GM12878 (cell line): ENCODE measurements at regions not wholly inside any gene's neighbourhood (a gene's known extent, or its start where the extent isn't known, plus 50 kb on each side); places are given as distances from the start of the nearest gene placed in this dataset.

Experiments used
- ATAC-seq: fragments of 200-7000 bp; cut with Tn5 transposase; 3 replicates; pipeline ENCODE4 v1.9.1; 2020; ENCODE audit warnings: mild to moderate bottlenecking, moderate library complexity
- BruUV-seq: library from RNA; stranded (reverse); fragments of 400-500 nt; replicated peaks from 2 replicates; lab custom pipeline; 2021; lab: Mats Ljungman, UMichigan
- CTCF ChIA-PET: fragments of 300-600 bp; sonication (Branson Sonifier 250); formaldehyde crosslinking; extraction: SDS; loops from one replicate; lab custom pipeline; 2021; ENCODE audit warnings: inconsistent platforms; lab: Yijun Ruan, JAX
- POLR2A ChIA-PET: fragments of 350-600 bp; formaldehyde crosslinking; extraction: SDS; loops from one replicate; lab custom pipeline; 2021; ENCODE audit warnings: inconsistent platforms; lab: Charles Lee
- RAD21 ChIA-PET: fragments of 300-600 bp; sonication (Branson Sonifier 250); formaldehyde crosslinking; loops from one replicate; lab custom pipeline; 2023; ENCODE audit warnings: antibody characterized with exemption; ENCODE audit not compliant: unreplicated experiment; lab: Charles Lee
- SMC1A ChIA-PET: fragments of 300-600 bp; sonication (Branson Sonifier 250); formaldehyde crosslinking; loops from one replicate; lab custom pipeline; 2023; ENCODE audit not compliant: unreplicated experiment, uncharacterized antibody; lab: Charles Lee
- DNase-seq: peaks from one replicate; pipeline ENCODE4 v3.0.0-alpha.2; 2011; ENCODE audit warnings: low read depth, low spot score
- FAIRE-seq: peaks from 3 replicates; lab custom pipeline; 2011; peaks lifted over from hg19 to GRCh38; lab: Jason Lieb, UNC
- H2AFZ ChIP-seq: 2 replicates; pipeline ENCODE4 v1.6.0; 2011; ENCODE audit warnings: low read depth, low read length, control low read depth; ENCODE audit not compliant: control insufficient read depth
- H3K27ac ChIP-seq: 2 replicates; pipeline ENCODE4 v1.5.1; 2011; ENCODE audit warnings: control low read depth; ENCODE audit not compliant: control insufficient read depth, insufficient read depth
- H3K27me3 ChIP-seq, 2 experiments: replicated peaks in 1 of 2; 2 replicates each; pipeline versions ENCODE4 v1.6.0 to v1.6.1; 2011; ENCODE audit warnings: low read length in 1 of 2; ENCODE audit not compliant: control insufficient read depth in 2 of 2, insufficient read depth in 2 of 2
- H3K36me3 ChIP-seq, 2 experiments: 2 replicates each; pipeline ENCODE4 v1.5.1; 2011; ENCODE audit warnings: low read length in 1 of 2; ENCODE audit not compliant: control insufficient read depth in 2 of 2, insufficient read depth in 2 of 2
- H3K4me1 ChIP-seq: 2 replicates; pipeline ENCODE4 v1.6.1; 2011; ENCODE audit warnings: mild to moderate bottlenecking, low read length, moderate library complexity, mixed read lengths; ENCODE audit not compliant: control insufficient read depth, insufficient read depth
- H3K4me2 ChIP-seq: 2 replicates; pipeline ENCODE4 v1.6.0; 2011; ENCODE audit warnings: control low read depth; ENCODE audit not compliant: control insufficient read depth, insufficient read depth
- H3K4me3 ChIP-seq: fragments of 200-600 bp; sonication (generic); 2 replicates; pipeline ENCODE4 v1.5.1; 2016
- H3K79me2 ChIP-seq: 2 replicates; pipeline ENCODE4 v1.6.0; 2011; ENCODE audit warnings: low read length; ENCODE audit not compliant: control insufficient read depth, insufficient read depth
- H3K9ac ChIP-seq: 2 replicates; pipeline ENCODE4 v1.8.0; 2011; ENCODE audit warnings: low read length, control low read depth, mixed read lengths; ENCODE audit not compliant: control insufficient read depth, insufficient read depth
- H3K9me3 ChIP-seq: replicated peaks from 3 replicates; pipeline ENCODE4 v1.5.1; 2011; ENCODE audit warnings: mild to moderate bottlenecking, low read length; ENCODE audit not compliant: control insufficient read depth, insufficient read depth
- H4K20me1 ChIP-seq: 2 replicates; pipeline ENCODE4 v1.6.0; 2011; ENCODE audit not compliant: control insufficient read depth, insufficient read depth
- CEBPB ChIP-seq, 2 experiments: fragments of 150-350 bp in 1 of 2; IDR thresholded peaks; 2 replicates each; pipeline ENCODE4 v1.6.1; 2012 to 2014; ENCODE audit warnings: low read depth in 2 of 2, low read length in 2 of 2, borderline replicate concordance in 1 of 2, inconsistent platforms in 1 of 2
- CHD4 ChIP-seq: fragments of 200-600 bp; sonication (generic); IDR thresholded peaks from 2 replicates; pipeline ENCODE4 v1.6.1; 2016; ENCODE audit warnings: mild to moderate bottlenecking
- GABPA ChIP-seq: IDR thresholded peaks from 2 replicates; pipeline ENCODE4 v1.6.1; 2014; ENCODE audit warnings: antibody characterized with exemption, low read depth, mild to moderate bottlenecking, inconsistent platforms
- GATAD2B ChIP-seq: fragments of 450-650 bp; conservative IDR thresholded peaks from 2 replicates; pipeline ENCODE4 v1.6.1; 2017; ENCODE audit warnings: low read depth, mild to moderate bottlenecking, moderate library complexity
- HDGF ChIP-seq: fragments of 450-650 bp; IDR thresholded peaks from 2 replicates; pipeline ENCODE4 v1.6.1; 2016; ENCODE audit warnings: antibody characterized with exemption
- KAT2A ChIP-seq: conservative IDR thresholded peaks from 2 replicates; pipeline ENCODE4 v1.6.1; 2011; ENCODE audit warnings: low read depth, low read length; ENCODE audit not compliant: control insufficient read depth
- MYB ChIP-seq: fragments of 150-350 bp; IDR thresholded peaks from 2 replicates; pipeline ENCODE4 v1.6.1; 2014; ENCODE audit warnings: mild to moderate bottlenecking, low read depth, low read length, borderline replicate concordance
- PAX5 ChIP-seq: IDR thresholded peaks from 2 replicates; pipeline ENCODE4 v1.6.1; 2011; ENCODE audit warnings: low read depth, low read length, borderline replicate concordance
- RAD21 ChIP-seq: IDR thresholded peaks from 2 replicates; pipeline ENCODE4 v1.6.1; 2011; ENCODE audit warnings: mild to moderate bottlenecking, low read depth, low read length, moderate library complexity; ENCODE audit not compliant: insufficient read depth
- RAD51 ChIP-seq: fragments of 450-650 bp; IDR thresholded peaks from 2 replicates; pipeline ENCODE4 v1.6.1; 2016; ENCODE audit warnings: moderate library complexity, mild to moderate bottlenecking, inconsistent platforms
- SMC3 ChIP-seq: IDR thresholded peaks from 2 replicates; pipeline ENCODE4 v1.6.1; 2011; ENCODE audit warnings: low read length, improper control_type of control experiment, borderline replicate concordance
- SREBF1 ChIP-seq: IDR thresholded peaks from 2 replicates; pipeline ENCODE4 v1.6.1; 2012; ENCODE audit warnings: mild to moderate bottlenecking, low read length
- WGBS: methylation state at CpG from one replicate; pipeline ENCODE4 v1.1.6; 2016; ENCODE audit warnings: low lambda C conversion rate; ENCODE audit not compliant: insufficient replicate concordance, insufficient coverage; ENCODE audit errors: missing lambda C conversion rate; 5-methylcytosine and 5-hydroxymethylcytosine counted together
- in situ Hi-C: fragments of 300-500 bp; cut with MboI; formaldehyde crosslinking; loops from 9 replicates; pipeline ENCODE4 v1.14.3; 2018; ENCODE audit warnings: mixed read lengths
- intact Hi-C: fragments of 100-400 bp; cut with micrococcal nuclease; formaldehyde crosslinking; loops from one replicate; pipeline ENCODE4 v1.14.2; 2022; ENCODE audit not compliant: unreplicated experiment
- TF ChIP-seq, protein P1 (sequence below): IDR thresholded peaks from 2 replicates; pipeline ENCODE4 v1.6.1; 2012; ENCODE audit warnings: low read depth, low read length, improper control_type of control experiment

DNA sequence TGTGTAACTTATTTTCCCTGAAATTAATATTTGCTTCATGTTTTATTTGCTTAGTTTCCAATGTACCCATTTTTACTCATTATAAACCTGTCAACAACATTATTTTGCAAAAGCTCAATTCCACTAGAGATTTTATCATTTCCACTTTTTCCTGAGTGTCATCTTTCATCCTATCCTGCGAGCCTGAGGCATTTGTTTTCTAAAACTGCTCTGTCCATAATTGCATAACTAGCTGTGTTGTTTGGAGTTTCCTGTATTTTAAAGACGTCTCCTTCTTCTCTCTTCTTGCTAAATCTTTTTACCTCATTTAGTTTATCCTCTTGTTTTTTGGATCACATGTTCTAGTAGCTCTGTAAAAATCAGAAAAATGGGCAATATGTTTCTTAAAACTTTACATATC lies 332.7 kb upstream of the NOVA1 start:
- CTCF ChIA-PET, result interaction anchor here (1.5 kb wide), 1 partner anchor 17 kb away, joined by 3 read pairs; no protein-coding TSS in a partner anchor
- no peak for ATAC-seq
- Histone ChIP-seq H3K27me3 (no peaks in the 10 kb centered on the region), H3K79me2 (no peaks in the 10 kb centered on the region), H4K20me1 (no peaks in the 10 kb centered on the region), H3K36me3 (no peaks in the 10 kb centered on the region), H3K4me3 (no peak overlapping the region), H3K4me1 (no peaks in the 10 kb centered on the region), H2AFZ (no peak overlapping the region), H3K27ac (no peak overlapping the region), H3K9me3 (no peaks in the 10 kb centered on the region), H3K9ac (no peak overlapping the region), H3K4me2 (no peak overlapping the region)
- BruUV-seq, result no TSS peak
- RAD21 ChIA-PET, result no interaction called here
- SMC1A ChIA-PET, result no interaction called here
- intact Hi-C loops, result no loop called here
- FAIRE-seq, result no peak
- no peak for DNase-seq
- POLR2A ChIA-PET, result no interaction called here
- in situ Hi-C loops, result no loop called here
- 0% methylated on average over 2 of the region's 2 CpGs for WGBS
- no peak for TF ChIP-seq PAX5
- TF ChIP-seq RAD21, result no peak

DNA sequence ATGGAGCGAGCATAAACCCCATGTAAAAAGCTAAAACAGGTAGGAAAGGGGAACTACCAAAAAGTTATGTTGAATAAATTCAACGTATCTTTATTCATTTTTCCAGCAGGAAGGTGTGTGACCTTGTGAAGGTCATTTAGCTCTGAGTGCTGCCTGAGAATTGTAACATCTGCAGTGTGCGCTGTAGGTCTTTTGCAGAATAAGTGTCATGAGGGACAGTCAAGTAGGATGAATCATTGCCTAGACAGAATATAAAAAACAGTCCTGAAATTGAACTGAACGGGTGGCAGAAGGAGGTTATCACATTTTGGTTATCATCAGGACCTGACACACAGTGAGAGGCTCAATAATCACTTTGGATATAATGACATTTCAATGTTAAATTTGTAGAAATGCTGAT lies 334.8 kb upstream of the NOVA1 start:
- ChIA-PET POLR2A (no interaction called here), CTCF (no interaction called here), SMC1A (no interaction called here), RAD21 (no interaction called here)
- H3K9me3 ChIP-seq, result no peaks in the 10 kb centered on the region
- no peak overlapping the region for H3K9ac ChIP-seq
- H2AFZ ChIP-seq, result no peak overlapping the region
- WGBS, result 10% methylated on average over 4 of the region's 4 CpGs
- H3K27ac ChIP-seq, result no peak overlapping the region
- no peak overlapping the region for H3K4me3 ChIP-seq
- BruUV-seq, result no TSS peak
- no peaks in the 10 kb centered on the region for H3K27me3 ChIP-seq
- H3K4me2 ChIP-seq, result no peak overlapping the region
- no peaks in the 10 kb centered on the region for H3K36me3 ChIP-seq
- H3K4me1 ChIP-seq, result no peaks in the 10 kb centered on the region
- DNase-seq (no peak), FAIRE-seq (no peak), ATAC-seq (no peak)
- in situ Hi-C loops (no loop called here), intact Hi-C loops (no loop called here)
- no peak for TF ChIP-seq GABPA
- TF ChIP-seq KAT2A, result no peak
- TF ChIP-seq GATAD2B, result no peak
- TF ChIP-seq CHD4, result no peak
- TF ChIP-seq SREBF1, result no peak
- TF ChIP-seq SMC3, result no peak
- TF ChIP-seq RAD51, result no peak
- no peak for TF ChIP-seq MYB
- TF ChIP-seq CEBPB (IDR thresholded peaks at IDR 0.05; ENCODE audit: borderline replicate concordance in 1 of 2, low read depth in 2 of 2, low read length in 2 of 2), result no peak
- TF ChIP-seq, protein P1, sequence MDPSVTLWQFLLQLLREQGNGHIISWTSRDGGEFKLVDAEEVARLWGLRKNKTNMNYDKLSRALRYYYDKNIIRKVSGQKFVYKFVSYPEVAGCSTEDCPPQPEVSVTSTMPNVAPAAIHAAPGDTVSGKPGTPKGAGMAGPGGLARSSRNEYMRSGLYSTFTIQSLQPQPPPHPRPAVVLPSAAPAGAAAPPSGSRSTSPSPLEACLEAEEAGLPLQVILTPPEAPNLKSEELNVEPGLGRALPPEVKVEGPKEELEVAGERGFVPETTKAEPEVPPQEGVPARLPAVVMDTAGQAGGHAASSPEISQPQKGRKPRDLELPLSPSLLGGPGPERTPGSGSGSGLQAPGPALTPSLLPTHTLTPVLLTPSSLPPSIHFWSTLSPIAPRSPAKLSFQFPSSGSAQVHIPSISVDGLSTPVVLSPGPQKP, result no peak
- TF ChIP-seq HDGF, result no peak
- H4K20me1 ChIP-seq, result no peaks in the 10 kb centered on the region
- H3K79me2 ChIP-seq, result no peaks in the 10 kb centered on the region
